Gastroesophageal sphincter (tissue), 3 donors: ENCODE measurements at regions not wholly inside any gene's neighbourhood (a gene's known extent, or its start where the extent isn't known, plus 50 kb on each side); places are given as distances from the start of the nearest gene placed in this dataset.

ENCODE experiments used
- EP300 ChIP-seq: sonication (generic); formaldehyde crosslinking; IDR thresholded peaks from one replicate; pipeline ENCODE4 v1.6.1; 2017; ENCODE audit warnings: antibody characterized with exemption, mild to moderate bottlenecking
- POLR2A ChIP-seq, 2 donors: fragments of 450-650 bp; IDR thresholded peaks; one replicate each; pipeline ENCODE4 v1.6.1; 2017; ENCODE audit warnings: antibody characterized with exemption in 2 of 2, mild to moderate bottlenecking in 2 of 2, moderate library complexity in 1 of 2
- POLR2AphosphoS5 ChIP-seq: sonication (generic); formaldehyde crosslinking; IDR thresholded peaks from one replicate; pipeline ENCODE4 v1.6.1; 2017; ENCODE audit warnings: antibody characterized with exemption
- TF ChIP-seq, protein P1 (sequence below), 4 experiments: fragments of 200-600 bp in 2 of 4; fragments of 450-650 bp in 2 of 4; sonication (generic) in 1 of 4; IDR thresholded peaks; one replicate each; pipeline ENCODE4 v1.5.1; 2017 to 2019; ENCODE audit warnings: antibody characterized with exemption in 4 of 4, mild to moderate bottlenecking in 2 of 4, moderate library complexity in 2 of 4

DNA sequence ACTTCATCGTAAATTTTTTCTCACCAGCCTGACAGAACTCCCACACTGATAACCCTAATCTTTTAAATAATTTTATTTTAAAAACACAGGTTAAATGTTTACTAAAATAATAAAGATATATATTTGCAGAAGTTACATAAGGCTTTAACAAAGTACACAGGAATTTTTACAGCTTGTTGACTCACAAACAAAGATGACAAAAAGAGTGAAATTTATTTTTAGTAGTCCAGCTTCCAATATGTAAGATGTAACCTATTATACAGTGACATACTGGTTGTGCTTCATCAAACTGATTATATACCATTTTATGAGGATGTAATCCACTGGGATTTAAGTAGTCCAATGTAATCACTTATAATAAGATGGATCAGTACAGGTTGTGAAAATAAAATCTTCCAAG is 348.9 kb upstream of the SLC39A10 start:
- TF ChIP-seq, protein P1, sequence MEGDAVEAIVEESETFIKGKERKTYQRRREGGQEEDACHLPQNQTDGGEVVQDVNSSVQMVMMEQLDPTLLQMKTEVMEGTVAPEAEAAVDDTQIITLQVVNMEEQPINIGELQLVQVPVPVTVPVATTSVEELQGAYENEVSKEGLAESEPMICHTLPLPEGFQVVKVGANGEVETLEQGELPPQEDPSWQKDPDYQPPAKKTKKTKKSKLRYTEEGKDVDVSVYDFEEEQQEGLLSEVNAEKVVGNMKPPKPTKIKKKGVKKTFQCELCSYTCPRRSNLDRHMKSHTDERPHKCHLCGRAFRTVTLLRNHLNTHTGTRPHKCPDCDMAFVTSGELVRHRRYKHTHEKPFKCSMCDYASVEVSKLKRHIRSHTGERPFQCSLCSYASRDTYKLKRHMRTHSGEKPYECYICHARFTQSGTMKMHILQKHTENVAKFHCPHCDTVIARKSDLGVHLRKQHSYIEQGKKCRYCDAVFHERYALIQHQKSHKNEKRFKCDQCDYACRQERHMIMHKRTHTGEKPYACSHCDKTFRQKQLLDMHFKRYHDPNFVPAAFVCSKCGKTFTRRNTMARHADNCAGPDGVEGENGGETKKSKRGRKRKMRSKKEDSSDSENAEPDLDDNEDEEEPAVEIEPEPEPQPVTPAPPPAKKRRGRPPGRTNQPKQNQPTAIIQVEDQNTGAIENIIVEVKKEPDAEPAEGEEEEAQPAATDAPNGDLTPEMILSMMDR (IDR thresholded peaks at IDR 0.05), result no peak
- TF ChIP-seq POLR2AphosphoS5 (no peak), EP300 (no peak), POLR2A (IDR thresholded peaks at IDR 0.05) (no peak)
